MCF 10A (cell line): ENCODE measurements at regions not wholly inside any gene's neighbourhood (a gene's known extent, or its start where the extent isn't known, plus 50 kb on each side); places are given as distances from the start of the nearest gene placed in this dataset.

Source experiments
- BruUV-seq: library from RNA; stranded (reverse); fragments of 400-500 nt; replicated peaks from 2 replicates; lab custom pipeline; 2021; lab: Mats Ljungman, UMichigan
- CTCF ChIA-PET: fragments of 300-600 bp; sonication (Branson Sonifier 250); formaldehyde crosslinking; extraction: SDS; loops from one replicate; lab custom pipeline; 2021; ENCODE audit warnings: antibody characterized with exemption, inconsistent platforms; lab: Yijun Ruan, JAX
- POLR2A ChIA-PET: fragments of 300-600, 350-650 bp; sonication (Branson Sonifier 250); formaldehyde crosslinking; extraction: SDS; loops from one replicate; lab custom pipeline; 2020; ENCODE audit warnings: antibody characterized with exemption, inconsistent platforms; lab: Yijun Ruan, JAX
- DNase-seq: peaks from one replicate; pipeline ENCODE4 v3.0.0-alpha.2; 2018; ENCODE audit not compliant: unreplicated experiment
- H3K27ac Mint-ChIP-seq: one replicate; pipeline ENCODE4 v1.8.0; 2022; ENCODE audit warnings: mild to moderate bottlenecking, low read depth, mixed read lengths; ENCODE audit not compliant: unreplicated experiment
- H3K27me3 Mint-ChIP-seq: one replicate; pipeline ENCODE4 v1.8.0; 2022; ENCODE audit warnings: mixed read lengths; ENCODE audit not compliant: insufficient read depth, unreplicated experiment
- H3K36me3 Mint-ChIP-seq: one replicate; pipeline ENCODE4 v1.8.0; 2022; ENCODE audit warnings: mild to moderate bottlenecking, moderate library complexity, mixed read lengths; ENCODE audit not compliant: insufficient read depth, unreplicated experiment
- H3K4me1 Mint-ChIP-seq: one replicate; pipeline ENCODE4 v1.8.0; 2022; ENCODE audit warnings: mixed read lengths; ENCODE audit not compliant: insufficient read depth, unreplicated experiment
- H3K4me3 Mint-ChIP-seq: one replicate; pipeline ENCODE4 v1.8.0; 2022; ENCODE audit warnings: mild to moderate bottlenecking, moderate library complexity, mixed read lengths; ENCODE audit not compliant: unreplicated experiment
- H3K9me3 Mint-ChIP-seq: one replicate; pipeline ENCODE4 v1.8.0; 2022; ENCODE audit warnings: mixed read lengths; ENCODE audit not compliant: unreplicated experiment
- intact Hi-C: fragments of 100-400 bp; cut with micrococcal nuclease; formaldehyde crosslinking; loops from 2 replicates; pipeline ENCODE4 v1.14.1; 2022
- TF ChIP-seq, protein P1 (sequence below): fragments of 200-600 bp; IDR thresholded peaks from one replicate; pipeline ENCODE4 v1.8.0; 2022; ENCODE audit warnings: antibody characterized with exemption, mild to moderate bottlenecking; ENCODE audit not compliant: unreplicated experiment

DNA sequence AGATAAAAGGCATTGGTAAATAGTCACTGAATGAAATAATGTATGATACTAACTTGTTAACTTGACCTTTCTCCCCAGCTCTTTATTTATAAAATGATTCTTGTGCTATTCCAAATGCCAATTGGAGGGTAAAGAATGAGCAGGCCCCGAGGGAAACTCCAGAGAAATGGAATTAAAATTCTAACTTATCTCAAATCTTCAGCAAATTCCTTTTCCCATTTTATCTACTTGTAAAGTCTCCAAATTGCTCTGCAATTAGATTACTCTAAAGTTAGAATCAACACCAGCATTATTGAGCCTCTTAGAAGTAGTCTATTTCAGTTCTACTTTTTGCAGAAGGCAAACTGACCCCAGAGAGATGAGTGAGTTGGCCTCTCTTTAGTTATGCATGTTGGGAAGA is 165.9 kb upstream of the PREP start:
- no peak for DNase-seq
- Mint-ChIP-seq H3K36me3 (no peaks in the 10 kb centered on the region), H3K9me3 (peaks cover 9% of the 10 kb centered on the region), H3K27ac (no peak overlapping the region), H3K27me3 (no peaks in the 10 kb centered on the region), H3K4me3 (no peak overlapping the region), H3K4me1 (peaks cover 3% of the 10 kb centered on the region)
- intact Hi-C loops: no loop called here
- no TSS peak for BruUV-seq
- CTCF ChIA-PET: interaction anchor here (0.6 to 1.1 kb wide), 2 partner anchors 58 to 425 kb away, joined by 3 read pairs; no protein-coding TSS in a partner anchor
- TF ChIP-seq, protein P1, sequence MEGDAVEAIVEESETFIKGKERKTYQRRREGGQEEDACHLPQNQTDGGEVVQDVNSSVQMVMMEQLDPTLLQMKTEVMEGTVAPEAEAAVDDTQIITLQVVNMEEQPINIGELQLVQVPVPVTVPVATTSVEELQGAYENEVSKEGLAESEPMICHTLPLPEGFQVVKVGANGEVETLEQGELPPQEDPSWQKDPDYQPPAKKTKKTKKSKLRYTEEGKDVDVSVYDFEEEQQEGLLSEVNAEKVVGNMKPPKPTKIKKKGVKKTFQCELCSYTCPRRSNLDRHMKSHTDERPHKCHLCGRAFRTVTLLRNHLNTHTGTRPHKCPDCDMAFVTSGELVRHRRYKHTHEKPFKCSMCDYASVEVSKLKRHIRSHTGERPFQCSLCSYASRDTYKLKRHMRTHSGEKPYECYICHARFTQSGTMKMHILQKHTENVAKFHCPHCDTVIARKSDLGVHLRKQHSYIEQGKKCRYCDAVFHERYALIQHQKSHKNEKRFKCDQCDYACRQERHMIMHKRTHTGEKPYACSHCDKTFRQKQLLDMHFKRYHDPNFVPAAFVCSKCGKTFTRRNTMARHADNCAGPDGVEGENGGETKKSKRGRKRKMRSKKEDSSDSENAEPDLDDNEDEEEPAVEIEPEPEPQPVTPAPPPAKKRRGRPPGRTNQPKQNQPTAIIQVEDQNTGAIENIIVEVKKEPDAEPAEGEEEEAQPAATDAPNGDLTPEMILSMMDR: no peak
- POLR2A ChIA-PET: no interaction called here

DNA sequence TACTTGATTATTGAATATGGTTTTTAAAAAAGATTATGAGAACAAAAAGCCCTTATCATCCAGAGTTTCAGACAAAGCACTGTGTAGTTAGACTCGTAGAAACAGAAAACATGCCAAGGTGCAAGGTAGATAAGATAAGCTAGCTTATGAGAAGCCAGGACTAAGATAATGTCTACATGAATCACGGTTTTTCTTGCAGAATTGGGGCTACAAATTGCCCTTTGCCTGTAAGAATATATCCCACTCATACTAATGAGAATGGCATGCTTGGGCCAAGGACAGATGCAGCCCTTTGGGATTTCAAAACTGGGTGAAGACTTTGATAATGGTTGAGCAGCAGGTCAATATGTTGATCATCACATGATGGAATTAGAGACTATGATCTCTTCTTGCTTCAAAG is 165.3 kb upstream of the PREP start:
- TF ChIP-seq, protein P1: no peak
- no peaks in the 10 kb centered on the region for H3K4me1 Mint-ChIP-seq
- no peaks in the 10 kb centered on the region for H3K36me3 Mint-ChIP-seq
- intact Hi-C loops: no loop called here
- H3K27ac Mint-ChIP-seq: no peak overlapping the region
- H3K9me3 Mint-ChIP-seq: peaks cover 9% of the 10 kb centered on the region
- no peak for DNase-seq
- ChIA-PET CTCF (interaction anchor here (0.6 to 1.1 kb wide), 2 partner anchors 57 to 426 kb away, joined by 3 read pairs; no protein-coding TSS in a partner anchor), POLR2A (no interaction called here)
- H3K27me3 Mint-ChIP-seq: no peaks in the 10 kb centered on the region
- BruUV-seq: no TSS peak
- H3K4me3 Mint-ChIP-seq: no peak overlapping the region

DNA sequence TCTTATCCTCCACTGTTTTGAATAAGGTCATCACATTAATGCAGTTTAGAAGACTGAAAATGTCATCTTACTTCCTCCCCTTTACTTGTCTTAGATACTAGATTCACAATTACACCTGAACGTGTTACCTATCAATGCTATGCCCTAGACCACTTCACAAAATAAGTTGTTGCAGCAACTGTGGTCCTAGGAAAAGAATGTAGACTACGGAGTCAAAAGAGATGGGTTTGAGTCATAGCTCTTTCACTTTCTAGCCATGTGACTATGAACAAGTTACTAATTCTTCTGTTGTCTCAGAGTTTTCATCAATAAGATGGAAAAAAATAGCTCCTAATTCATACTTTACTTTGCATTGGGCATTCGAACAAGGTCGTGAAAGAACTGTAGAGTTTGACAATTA is 164.3 kb upstream of the PREP start:
- Mint-ChIP-seq H3K27ac (no peak overlapping the region), H3K4me1 (no peaks in the 10 kb centered on the region), H3K36me3 (no peaks in the 10 kb centered on the region), H3K4me3 (no peak overlapping the region), H3K27me3 (no peaks in the 10 kb centered on the region), H3K9me3 (peaks cover 9% of the 10 kb centered on the region)
- no peak for DNase-seq
- TF ChIP-seq, protein P1: no peak
- ChIA-PET POLR2A (no interaction called here), CTCF (interaction anchor here (0.5 kb wide), 1 partner anchor 46 kb away, joined by 3 read pairs; no protein-coding TSS in a partner anchor)
- intact Hi-C loops: no loop called here
- BruUV-seq: no TSS peak

DNA sequence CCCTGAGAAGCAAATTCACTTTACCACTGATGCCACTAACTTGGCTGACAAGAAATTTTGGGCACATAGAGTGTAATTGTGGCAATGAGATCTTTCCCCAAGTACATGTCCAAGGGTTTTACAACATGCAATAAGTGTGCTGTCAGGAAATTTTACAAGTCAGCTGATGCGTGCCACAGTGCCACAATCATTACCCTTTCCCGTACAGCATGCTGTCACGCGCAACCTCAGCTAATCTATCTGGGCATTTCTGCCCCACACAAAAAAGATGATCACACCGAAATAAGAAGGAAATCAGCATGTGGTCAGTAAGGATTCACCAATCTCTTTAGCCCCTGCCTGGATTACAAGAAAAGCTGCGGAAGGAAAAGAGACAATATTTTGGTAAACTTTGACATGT is 163.6 kb upstream of the PREP start:
- DNase-seq: no peak
- TF ChIP-seq, protein P1: no peak
- no peaks in the 10 kb centered on the region for H3K27me3 Mint-ChIP-seq
- no peak overlapping the region for H3K4me3 Mint-ChIP-seq
- no peaks in the 10 kb centered on the region for H3K36me3 Mint-ChIP-seq
- no peak overlapping the region for H3K27ac Mint-ChIP-seq
- intact Hi-C loops: no loop called here
- no TSS peak for BruUV-seq
- no peaks in the 10 kb centered on the region for H3K4me1 Mint-ChIP-seq
- CTCF ChIA-PET: no interaction called here
- H3K9me3 Mint-ChIP-seq: peaks cover 9% of the 10 kb centered on the region
- POLR2A ChIA-PET: no interaction called here
